Neural cell (in vitro differentiated cells): ENCODE measurements at regions not wholly inside any gene's neighbourhood (a gene's known extent, or its start where the extent isn't known, plus 50 kb on each side); places are given as distances from the start of the nearest gene placed in this dataset.

ENCODE experiments used
- H2AFZ ChIP-seq: fragments of 200-600, 300-800 bp; sonication (generic), shearing (Covaris generic); 2 replicates; pipeline ENCODE4 v1.6.0; 2014; ENCODE audit warnings: low read depth, mild to moderate bottlenecking, antibody characterized with exemption, low read length, moderate library complexity
- H3F3A ChIP-seq: fragments of 200-600 bp; shearing (Covaris generic); 2 replicates; pipeline ENCODE4 v1.6.1; 2016; ENCODE audit warnings: mild to moderate bottlenecking, moderate library complexity, mixed read lengths, antibody characterized with exemption, low read length; ENCODE audit not compliant: insufficient read depth, poor library complexity, severe bottlenecking
- H3K27ac ChIP-seq: fragments of 200-600, 300-800 bp; sonication (generic), shearing (Covaris generic); 2 replicates; pipeline ENCODE4 v1.5.1; 2014; ENCODE audit warnings: mild to moderate bottlenecking, low read length, moderate library complexity
- H3K27me3 ChIP-seq: fragments of 300-800, 200-600 bp; sonication (generic), shearing (Covaris generic); 2 replicates; pipeline ENCODE4 v1.6.0; 2014; ENCODE audit warnings: mild to moderate bottlenecking, low read depth, low read length, moderate library complexity; ENCODE audit not compliant: insufficient read depth
- H3K36me3 ChIP-seq: fragments of 300-800, 200-600 bp; sonication (generic), shearing (Covaris generic); 2 replicates; pipeline ENCODE4 v1.5.1; 2014; ENCODE audit warnings: mild to moderate bottlenecking, antibody characterized with exemption, low read length, moderate library complexity; ENCODE audit not compliant: insufficient read depth
- H3K4me2 ChIP-seq: fragments of 300-800, 200-600 bp; sonication (generic), shearing (Covaris generic); 2 replicates; pipeline ENCODE4 v1.6.0; 2014; ENCODE audit warnings: mild to moderate bottlenecking, low read length
- H3K4me3 ChIP-seq: fragments of 300-800, 200-600 bp; sonication (generic), shearing (Covaris generic); 2 replicates; pipeline ENCODE4 v1.5.1; 2014; ENCODE audit warnings: mild to moderate bottlenecking, low read length, moderate library complexity
- H3K79me2 ChIP-seq: fragments of 200-600 bp; shearing (Covaris generic); replicated peaks from 2 replicates; pipeline ENCODE4 v1.6.0; 2014; ENCODE audit warnings: mild to moderate bottlenecking, low read length, moderate library complexity; ENCODE audit not compliant: insufficient read depth
- H3K9ac ChIP-seq: fragments of 300-800, 200-600 bp; sonication (generic), shearing (Covaris generic); 2 replicates; pipeline ENCODE4 v1.6.1; 2016; ENCODE audit warnings: mild to moderate bottlenecking, low read length, mixed read lengths
- H3K9me2 ChIP-seq: fragments of 200-600 bp; shearing (Covaris generic); 2 replicates; pipeline ENCODE4 v1.6.1; 2016; ENCODE audit warnings: mild to moderate bottlenecking, low read length, mixed read lengths; ENCODE audit not compliant: insufficient read depth
- H3K9me3 ChIP-seq: fragments of 200-600, 300-800 bp; sonication (generic), shearing (Covaris generic); 2 replicates; pipeline ENCODE4 v1.6.1; 2016; ENCODE audit warnings: mild to moderate bottlenecking, mixed run types, low read length, moderate library complexity, mixed read lengths
- H4K20me1 ChIP-seq: fragments of 200-600 bp; shearing (Covaris generic); 2 replicates; pipeline ENCODE4 v1.6.1; 2016; ENCODE audit warnings: mild to moderate bottlenecking, mixed run types; ENCODE audit not compliant: insufficient read depth
- EP300 ChIP-seq: fragments of 450-650 bp; conservative IDR thresholded peaks from 2 replicates; pipeline ENCODE4 v1.6.1; 2014; ENCODE audit warnings: antibody characterized with exemption, mild to moderate bottlenecking, moderate library complexity; ENCODE audit not compliant: poor library complexity, severe bottlenecking
- EZH2 ChIP-seq: fragments of 200-600, 300-800 bp; shearing (Covaris generic), sonication (generic); IDR thresholded peaks from 2 replicates; pipeline ENCODE4 v1.6.1; 2014; ENCODE audit warnings: antibody characterized with exemption, low read length, borderline replicate concordance, mild to moderate bottlenecking; ENCODE audit not compliant: insufficient read depth, poor library complexity, severe bottlenecking
- MXI1 ChIP-seq: fragments of 450-650 bp; conservative IDR thresholded peaks from 2 replicates; pipeline ENCODE4 v1.6.1; 2014; ENCODE audit warnings: antibody characterized with exemption, mild to moderate bottlenecking; ENCODE audit not compliant: poor library complexity, severe bottlenecking
- POLR2AphosphoS5 ChIP-seq: IDR thresholded peaks from 2 replicates; pipeline ENCODE4 v1.6.1; 2012
- RAD21 ChIP-seq: fragments of 450-650 bp; conservative IDR thresholded peaks from 2 replicates; pipeline ENCODE4 v1.6.1; 2014; ENCODE audit warnings: antibody characterized with exemption, mild to moderate bottlenecking, moderate library complexity
- SMC3 ChIP-seq: fragments of 450-650 bp; conservative IDR thresholded peaks from 2 replicates; pipeline ENCODE4 v1.6.1; 2014; ENCODE audit warnings: antibody characterized with exemption, mild to moderate bottlenecking, moderate library complexity; ENCODE audit not compliant: poor library complexity
- TAF1 ChIP-seq: IDR thresholded peaks from 2 replicates; pipeline ENCODE4 v1.6.1; 2012; ENCODE audit warnings: low read depth
- TF ChIP-seq, protein P1 (sequence below): IDR thresholded peaks from 2 replicates; pipeline ENCODE4 v1.6.1; 2012; ENCODE audit warnings: borderline replicate concordance
- TF ChIP-seq, protein P2 (sequence below): fragments of 450-650 bp; IDR thresholded peaks from 2 replicates; pipeline ENCODE4 v1.5.1; 2014; ENCODE audit warnings: antibody characterized with exemption, mild to moderate bottlenecking, moderate library complexity; ENCODE audit not compliant: poor library complexity, severe bottlenecking

DNA sequence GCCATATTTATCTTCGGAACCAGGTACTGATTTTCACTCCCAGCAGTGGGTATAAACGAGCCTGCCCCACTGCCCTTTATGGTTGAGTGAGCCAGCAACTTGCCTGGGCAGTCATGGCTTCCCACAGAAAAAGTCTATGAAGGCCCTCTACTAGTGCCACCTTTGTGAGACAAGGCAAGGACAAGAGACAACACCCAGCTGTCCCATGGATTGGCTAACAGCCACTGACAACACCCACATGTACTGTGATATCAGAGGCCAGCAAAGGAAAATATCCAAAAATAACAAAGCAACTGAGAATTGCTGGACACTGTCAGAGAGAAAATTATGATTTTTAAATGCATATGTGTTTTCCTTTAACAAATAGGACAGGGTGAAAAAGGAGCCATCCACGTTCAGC, 248.4 kb upstream of the TTC29 start:
- Histone ChIP-seq H4K20me1 (no peaks in the 10 kb centered on the region), H3K9me3 (no peaks in the 10 kb centered on the region), H3K36me3 (no peaks in the 10 kb centered on the region), H3K4me3 (no peak overlapping the region), H3K4me2 (no peak overlapping the region), H3K9ac (no peak overlapping the region), H2AFZ (no peak overlapping the region), H3F3A (no peaks in the 10 kb centered on the region), H3K27ac (no peak overlapping the region), H3K9me2 (no peaks in the 10 kb centered on the region), H3K79me2 (no peaks in the 10 kb centered on the region), H3K27me3 (no peaks in the 10 kb centered on the region)
- TF ChIP-seq RAD21 (no peak), TAF1 (no peak), SMC3 (no peak), EZH2 (no peak)
- TF ChIP-seq, protein P1, sequence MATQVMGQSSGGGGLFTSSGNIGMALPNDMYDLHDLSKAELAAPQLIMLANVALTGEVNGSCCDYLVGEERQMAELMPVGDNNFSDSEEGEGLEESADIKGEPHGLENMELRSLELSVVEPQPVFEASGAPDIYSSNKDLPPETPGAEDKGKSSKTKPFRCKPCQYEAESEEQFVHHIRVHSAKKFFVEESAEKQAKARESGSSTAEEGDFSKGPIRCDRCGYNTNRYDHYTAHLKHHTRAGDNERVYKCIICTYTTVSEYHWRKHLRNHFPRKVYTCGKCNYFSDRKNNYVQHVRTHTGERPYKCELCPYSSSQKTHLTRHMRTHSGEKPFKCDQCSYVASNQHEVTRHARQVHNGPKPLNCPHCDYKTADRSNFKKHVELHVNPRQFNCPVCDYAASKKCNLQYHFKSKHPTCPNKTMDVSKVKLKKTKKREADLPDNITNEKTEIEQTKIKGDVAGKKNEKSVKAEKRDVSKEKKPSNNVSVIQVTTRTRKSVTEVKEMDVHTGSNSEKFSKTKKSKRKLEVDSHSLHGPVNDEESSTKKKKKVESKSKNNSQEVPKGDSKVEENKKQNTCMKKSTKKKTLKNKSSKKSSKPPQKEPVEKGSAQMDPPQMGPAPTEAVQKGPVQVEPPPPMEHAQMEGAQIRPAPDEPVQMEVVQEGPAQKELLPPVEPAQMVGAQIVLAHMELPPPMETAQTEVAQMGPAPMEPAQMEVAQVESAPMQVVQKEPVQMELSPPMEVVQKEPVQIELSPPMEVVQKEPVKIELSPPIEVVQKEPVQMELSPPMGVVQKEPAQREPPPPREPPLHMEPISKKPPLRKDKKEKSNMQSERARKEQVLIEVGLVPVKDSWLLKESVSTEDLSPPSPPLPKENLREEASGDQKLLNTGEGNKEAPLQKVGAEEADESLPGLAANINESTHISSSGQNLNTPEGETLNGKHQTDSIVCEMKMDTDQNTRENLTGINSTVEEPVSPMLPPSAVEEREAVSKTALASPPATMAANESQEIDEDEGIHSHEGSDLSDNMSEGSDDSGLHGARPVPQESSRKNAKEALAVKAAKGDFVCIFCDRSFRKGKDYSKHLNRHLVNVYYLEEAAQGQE: no peak

DNA sequence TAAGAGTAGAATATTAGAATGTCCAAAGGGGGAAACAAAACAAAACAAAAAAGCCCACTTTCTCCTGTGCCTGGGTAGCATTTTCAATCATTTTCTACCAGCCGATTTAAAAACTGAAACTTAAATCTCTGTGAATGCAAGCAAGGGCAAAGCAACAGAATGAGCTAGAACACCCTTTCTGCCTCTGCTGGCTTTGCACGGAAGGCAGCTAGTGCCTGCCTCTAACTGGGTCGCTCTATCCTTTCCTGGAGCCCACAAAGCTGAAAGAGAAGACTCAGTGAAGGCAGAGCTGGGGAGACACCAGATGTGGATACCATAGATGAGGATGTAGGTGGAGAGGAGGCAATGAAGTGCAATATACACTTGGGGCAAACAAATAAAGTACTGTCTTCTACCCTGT, 248.9 kb upstream of the TTC29 start:
- no peak overlapping the region for H3K4me3 ChIP-seq
- no peaks in the 10 kb centered on the region for H3K79me2 ChIP-seq
- no peak overlapping the region for H2AFZ ChIP-seq
- H3K9me2 ChIP-seq: no peaks in the 10 kb centered on the region
- H3K9ac ChIP-seq: no peak overlapping the region
- H4K20me1 ChIP-seq: no peaks in the 10 kb centered on the region
- no peaks in the 10 kb centered on the region for H3K27me3 ChIP-seq
- no peaks in the 10 kb centered on the region for H3F3A ChIP-seq
- no peak for TF ChIP-seq EZH2
- no peak for TF ChIP-seq RAD21
- TF ChIP-seq MXI1: no peak
- TF ChIP-seq TAF1: no peak
- no peak for TF ChIP-seq EP300
- H3K36me3 ChIP-seq: no peaks in the 10 kb centered on the region
- H3K4me2 ChIP-seq: no peak overlapping the region
- no peak overlapping the region for H3K27ac ChIP-seq
- no peaks in the 10 kb centered on the region for H3K9me3 ChIP-seq

DNA sequence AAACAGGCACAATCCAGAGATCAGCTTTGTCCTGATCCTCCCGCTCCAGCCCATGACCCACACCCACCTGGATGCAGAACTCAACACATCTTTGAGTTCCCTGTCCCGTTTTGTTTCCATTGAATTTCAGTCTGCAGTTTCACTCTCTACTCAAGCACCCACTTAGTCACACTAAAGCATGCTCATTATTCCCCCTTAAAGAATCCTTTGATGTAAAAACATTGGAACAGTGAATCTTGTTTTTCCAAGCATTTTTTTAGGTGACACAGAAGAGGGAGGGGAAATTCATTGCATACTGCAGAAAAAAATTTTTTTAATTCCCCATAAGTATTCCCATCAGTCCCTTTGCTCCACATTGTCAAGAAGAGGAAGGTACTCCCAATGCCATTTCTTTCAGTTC, 249.7 kb upstream of the TTC29 start:
- Histone ChIP-seq H3K4me2 (no peak overlapping the region), H3K27me3 (no peaks in the 10 kb centered on the region), H3K4me3 (no peak overlapping the region), H3K9me2 (no peaks in the 10 kb centered on the region), H3K79me2 (no peaks in the 10 kb centered on the region), H3F3A (no peaks in the 10 kb centered on the region), H3K27ac (no peak overlapping the region), H3K9me3 (no peaks in the 10 kb centered on the region), H3K36me3 (no peaks in the 10 kb centered on the region), H2AFZ (no peak overlapping the region), H4K20me1 (no peaks in the 10 kb centered on the region), H3K9ac (no peak overlapping the region)
- TF ChIP-seq EZH2: no peak
- TF ChIP-seq, protein P2, sequence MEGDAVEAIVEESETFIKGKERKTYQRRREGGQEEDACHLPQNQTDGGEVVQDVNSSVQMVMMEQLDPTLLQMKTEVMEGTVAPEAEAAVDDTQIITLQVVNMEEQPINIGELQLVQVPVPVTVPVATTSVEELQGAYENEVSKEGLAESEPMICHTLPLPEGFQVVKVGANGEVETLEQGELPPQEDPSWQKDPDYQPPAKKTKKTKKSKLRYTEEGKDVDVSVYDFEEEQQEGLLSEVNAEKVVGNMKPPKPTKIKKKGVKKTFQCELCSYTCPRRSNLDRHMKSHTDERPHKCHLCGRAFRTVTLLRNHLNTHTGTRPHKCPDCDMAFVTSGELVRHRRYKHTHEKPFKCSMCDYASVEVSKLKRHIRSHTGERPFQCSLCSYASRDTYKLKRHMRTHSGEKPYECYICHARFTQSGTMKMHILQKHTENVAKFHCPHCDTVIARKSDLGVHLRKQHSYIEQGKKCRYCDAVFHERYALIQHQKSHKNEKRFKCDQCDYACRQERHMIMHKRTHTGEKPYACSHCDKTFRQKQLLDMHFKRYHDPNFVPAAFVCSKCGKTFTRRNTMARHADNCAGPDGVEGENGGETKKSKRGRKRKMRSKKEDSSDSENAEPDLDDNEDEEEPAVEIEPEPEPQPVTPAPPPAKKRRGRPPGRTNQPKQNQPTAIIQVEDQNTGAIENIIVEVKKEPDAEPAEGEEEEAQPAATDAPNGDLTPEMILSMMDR: no peak
- TF ChIP-seq POLR2AphosphoS5: no peak
- TF ChIP-seq MXI1: no peak
- TF ChIP-seq SMC3: no peak
- no peak for TF ChIP-seq RAD21
- no peak for TF ChIP-seq EP300
- TF ChIP-seq TAF1: no peak
- TF ChIP-seq, protein P1: no peak
